Smooth muscle cell (in vitro differentiated cells): ENCODE measurements at regions not wholly inside any gene's neighbourhood (a gene's known extent, or its start where the extent isn't known, plus 50 kb on each side); places are given as distances from the start of the nearest gene placed in this dataset.

Source experiments
- DNase-seq: peaks from one replicate; lab custom pipeline; 2025; ENCODE audit not compliant: unreplicated experiment; lab: John Stamatoyannopoulos, UW
- H2AFZ ChIP-seq: fragments of 200-600 bp; sonication (generic); 2 replicates; pipeline ENCODE4 v1.6.0; 2016; ENCODE audit warnings: antibody characterized with exemption, low read depth, mild to moderate bottlenecking
- H3F3A ChIP-seq: fragments of 200-600 bp; sonication (generic); 2 replicates; pipeline ENCODE4 v1.6.0; 2017; ENCODE audit warnings: antibody characterized with exemption, low read depth
- H3K27ac ChIP-seq: fragments of 200-600 bp; sonication (generic); 2 replicates; pipeline ENCODE4 v1.5.1; 2016; ENCODE audit warnings: low read depth, mild to moderate bottlenecking
- H3K27me3 ChIP-seq: fragments of 200-600 bp; sonication (generic); 2 replicates; pipeline ENCODE4 v1.6.1; 2016; ENCODE audit warnings: low read depth, mild to moderate bottlenecking
- H3K36me3 ChIP-seq: fragments of 200-600 bp; sonication (generic); 2 replicates; pipeline ENCODE4 v1.5.1; 2016; ENCODE audit warnings: low read depth
- H3K4me1 ChIP-seq: fragments of 200-600 bp; sonication (generic); 2 replicates; pipeline ENCODE4 v1.5.1; 2016; ENCODE audit warnings: low read depth
- H3K4me2 ChIP-seq: fragments of 200-600 bp; sonication (generic); 2 replicates; pipeline ENCODE4 v1.6.0; 2016; ENCODE audit warnings: mild to moderate bottlenecking
- H3K4me3 ChIP-seq: fragments of 200-600 bp; sonication (generic); 2 replicates; pipeline ENCODE4 v1.5.1; 2016; ENCODE audit warnings: mild to moderate bottlenecking
- H3K79me2 ChIP-seq: fragments of 200-600 bp; sonication (generic); 2 replicates; pipeline ENCODE4 v1.6.0; 2016; ENCODE audit warnings: low read depth, mild to moderate bottlenecking
- H3K9ac ChIP-seq: fragments of 200-600 bp; sonication (generic); 2 replicates; pipeline ENCODE4 v1.6.0; 2016; ENCODE audit warnings: low read depth
- H3K9me3 ChIP-seq: fragments of 200-600 bp; sonication (generic); replicated peaks from 2 replicates; pipeline ENCODE4 v1.5.1; 2016; ENCODE audit warnings: low read depth
- H4K20me1 ChIP-seq: fragments of 200-600 bp; sonication (generic); 2 replicates; pipeline ENCODE4 v1.6.0; 2016; ENCODE audit warnings: low read depth
- WGBS: methylation state at CpG from one replicate; pipeline ENCODE4 v1.1.7; 2016; ENCODE audit warnings: low lambda C conversion rate; 5-methylcytosine and 5-hydroxymethylcytosine counted together
- TF ChIP-seq, protein P1 (sequence below): fragments of 200-600 bp; sonication (generic); IDR thresholded peaks from 2 replicates; pipeline ENCODE4 v1.5.1; 2017; ENCODE audit warnings: borderline replicate concordance, mild to moderate bottlenecking, antibody characterized with exemption; ENCODE audit not compliant: insufficient read depth, poor library complexity, severe bottlenecking

DNA sequence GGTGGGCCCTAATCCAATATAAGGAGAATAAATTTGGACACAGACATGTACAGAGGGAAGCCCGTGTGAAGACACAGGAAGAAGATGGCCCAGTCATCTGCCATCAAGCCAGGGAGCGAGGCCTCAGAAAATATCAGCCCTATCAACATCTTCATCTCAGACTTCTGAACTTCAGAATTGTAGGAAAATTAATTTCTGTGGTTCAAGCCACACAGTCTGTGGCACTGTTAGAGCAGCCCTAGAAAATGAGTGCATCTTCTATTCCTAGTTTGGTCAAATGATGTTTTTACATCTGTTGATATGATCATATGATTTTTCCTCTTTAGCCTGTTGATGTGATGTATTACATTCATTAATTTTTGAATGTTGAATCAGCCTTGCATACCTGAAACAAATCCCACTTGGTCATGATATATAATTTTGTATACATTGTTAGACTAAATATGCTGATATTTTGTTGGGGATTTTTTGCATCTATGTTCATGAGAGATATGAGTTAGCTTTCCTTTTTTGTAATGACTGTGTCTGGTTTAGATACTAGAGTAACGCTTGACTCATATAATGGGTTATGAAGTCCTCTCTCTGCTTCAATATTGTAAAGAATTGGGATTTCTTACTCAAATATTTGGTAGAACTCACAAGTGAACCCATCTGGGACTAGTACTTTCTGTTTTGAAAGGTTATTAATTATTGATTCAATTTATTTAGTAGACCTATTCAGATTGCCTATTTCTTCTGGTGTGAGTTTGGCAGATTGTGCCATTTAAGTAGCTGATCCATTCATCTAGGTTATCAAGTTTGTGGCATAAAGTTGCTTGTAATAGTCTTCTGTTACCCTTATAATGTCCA is 451.4 kb downstream of the EIPR1 start:
- Histone ChIP-seq H3F3A (no peaks in the 10 kb centered on the region), H3K4me1 (no peaks in the 10 kb centered on the region), H3K9ac (no peak overlapping the region), H3K9me3 (no peaks in the 10 kb centered on the region), H3K4me3 (no peak overlapping the region), H3K27me3 (no peaks in the 10 kb centered on the region), H4K20me1 (no peaks in the 10 kb centered on the region), H3K36me3 (no peaks in the 10 kb centered on the region), H2AFZ (no peak overlapping the region), H3K79me2 (no peaks in the 10 kb centered on the region), H3K4me2 (no peak overlapping the region), H3K27ac (no peak overlapping the region)
- WGBS: 91% methylated on average over 3 of the region's 3 CpGs
- DNase-seq: no peak
- TF ChIP-seq, protein P1, sequence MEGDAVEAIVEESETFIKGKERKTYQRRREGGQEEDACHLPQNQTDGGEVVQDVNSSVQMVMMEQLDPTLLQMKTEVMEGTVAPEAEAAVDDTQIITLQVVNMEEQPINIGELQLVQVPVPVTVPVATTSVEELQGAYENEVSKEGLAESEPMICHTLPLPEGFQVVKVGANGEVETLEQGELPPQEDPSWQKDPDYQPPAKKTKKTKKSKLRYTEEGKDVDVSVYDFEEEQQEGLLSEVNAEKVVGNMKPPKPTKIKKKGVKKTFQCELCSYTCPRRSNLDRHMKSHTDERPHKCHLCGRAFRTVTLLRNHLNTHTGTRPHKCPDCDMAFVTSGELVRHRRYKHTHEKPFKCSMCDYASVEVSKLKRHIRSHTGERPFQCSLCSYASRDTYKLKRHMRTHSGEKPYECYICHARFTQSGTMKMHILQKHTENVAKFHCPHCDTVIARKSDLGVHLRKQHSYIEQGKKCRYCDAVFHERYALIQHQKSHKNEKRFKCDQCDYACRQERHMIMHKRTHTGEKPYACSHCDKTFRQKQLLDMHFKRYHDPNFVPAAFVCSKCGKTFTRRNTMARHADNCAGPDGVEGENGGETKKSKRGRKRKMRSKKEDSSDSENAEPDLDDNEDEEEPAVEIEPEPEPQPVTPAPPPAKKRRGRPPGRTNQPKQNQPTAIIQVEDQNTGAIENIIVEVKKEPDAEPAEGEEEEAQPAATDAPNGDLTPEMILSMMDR: no peak

DNA sequence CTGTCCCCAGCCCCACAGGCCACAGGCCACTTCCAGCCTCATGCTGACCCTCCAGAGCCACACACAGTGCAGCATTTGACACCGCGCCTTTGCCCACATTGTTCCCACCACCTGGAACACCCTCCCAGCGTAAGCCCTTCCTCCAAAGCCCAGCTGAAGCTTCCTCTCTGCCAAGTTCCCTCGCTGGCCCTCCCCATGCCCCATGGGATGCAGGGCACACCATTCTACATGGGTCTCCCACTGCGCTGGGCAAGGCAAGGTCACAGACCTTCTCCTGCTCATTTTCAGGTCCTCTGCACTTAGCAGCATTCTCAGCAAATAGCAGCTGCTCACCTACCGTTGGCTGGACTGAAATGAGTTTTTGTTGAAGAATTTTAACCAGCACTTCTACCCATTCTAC is 455.5 kb downstream of the EIPR1 start:
- H3K27me3 ChIP-seq: no peaks in the 10 kb centered on the region
- H4K20me1 ChIP-seq: no peaks in the 10 kb centered on the region
- no peak overlapping the region for H2AFZ ChIP-seq
- H3K36me3 ChIP-seq: no peaks in the 10 kb centered on the region
- TF ChIP-seq, protein P1: no peak
- H3K79me2 ChIP-seq: no peaks in the 10 kb centered on the region
- no peaks in the 10 kb centered on the region for H3K4me1 ChIP-seq
- no peak overlapping the region for H3K27ac ChIP-seq
- no peak overlapping the region for H3K4me3 ChIP-seq
- H3K9me3 ChIP-seq: no peaks in the 10 kb centered on the region
- DNase-seq: no peak
- WGBS: 88% methylated on average over 6 of the region's 6 CpGs
- no peak overlapping the region for H3K9ac ChIP-seq
- H3K4me2 ChIP-seq: no peak overlapping the region
- no peaks in the 10 kb centered on the region for H3F3A ChIP-seq

DNA sequence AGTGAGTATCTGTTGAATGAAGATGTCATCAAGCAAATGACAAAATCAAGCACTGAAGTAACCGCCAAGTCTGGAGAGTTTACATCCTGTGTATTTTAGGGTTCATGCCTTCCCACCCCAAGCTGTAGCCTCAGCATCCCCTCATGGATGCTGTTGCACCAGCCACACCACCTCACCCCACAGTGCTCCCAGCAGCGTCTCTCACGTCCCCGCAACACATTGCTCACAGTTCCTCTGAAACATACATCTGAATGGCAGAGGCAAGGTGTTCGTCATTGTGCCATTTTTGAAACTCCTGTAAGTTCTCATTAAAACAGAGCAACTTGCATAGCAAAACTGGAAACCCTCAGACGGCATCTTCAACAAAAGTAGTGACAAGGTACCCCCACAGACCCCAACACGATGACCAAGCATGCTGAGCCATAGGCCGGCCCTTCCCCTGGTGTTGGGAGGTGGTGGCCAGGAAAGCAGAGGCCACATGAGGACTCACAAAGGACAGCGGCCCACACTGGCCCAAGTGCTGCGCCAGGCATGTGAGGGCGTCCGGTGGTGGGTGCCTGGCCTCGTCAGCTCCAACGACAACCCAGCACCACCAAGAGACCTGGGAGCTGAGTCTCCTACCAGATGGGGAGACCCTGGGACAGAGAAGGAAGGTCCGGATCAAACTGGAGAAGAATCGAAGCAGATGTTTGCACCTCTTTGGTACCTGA is 456.5 kb downstream of the EIPR1 start:
- H3K4me3 ChIP-seq: no peak overlapping the region
- no peak overlapping the region for H3K4me2 ChIP-seq
- H3F3A ChIP-seq: no peaks in the 10 kb centered on the region
- H3K4me1 ChIP-seq: no peaks in the 10 kb centered on the region
- H3K79me2 ChIP-seq: no peaks in the 10 kb centered on the region
- H3K9ac ChIP-seq: no peak overlapping the region
- 89% methylated on average over 16 of the region's 16 CpGs for WGBS
- TF ChIP-seq, protein P1: no peak
- no peak overlapping the region for H2AFZ ChIP-seq
- no peaks in the 10 kb centered on the region for H3K27me3 ChIP-seq
- H3K9me3 ChIP-seq: no peaks in the 10 kb centered on the region
- H4K20me1 ChIP-seq: no peaks in the 10 kb centered on the region
- no peaks in the 10 kb centered on the region for H3K36me3 ChIP-seq
- H3K27ac ChIP-seq: no peak overlapping the region
- no peak for DNase-seq
